Neural progenitor cell (in vitro differentiated cells): ENCODE measurements at regions not wholly inside any gene's neighbourhood (a gene's known extent, or its start where the extent isn't known, plus 50 kb on each side); places are given as distances from the start of the nearest gene placed in this dataset.

Experiments used
- CTCF ChIP-seq: fragments of 200-600 bp; sonication (generic); IDR thresholded peaks from 2 replicates; pipeline ENCODE4 v1.5.1; 2017; ENCODE audit warnings: antibody characterized with exemption, mild to moderate bottlenecking
- EZH2 ChIP-seq: fragments of 200-600 bp; sonication (generic); IDR thresholded peaks from 2 replicates; pipeline ENCODE4 v1.6.1; 2017; ENCODE audit warnings: antibody characterized with exemption, mild to moderate bottlenecking, moderate library complexity
- EZH2phosphoT487 ChIP-seq: fragments of 200-600 bp; sonication (generic); IDR thresholded peaks from 2 replicates; pipeline ENCODE4 v1.6.1; 2017; ENCODE audit warnings: antibody characterized with exemption

DNA sequence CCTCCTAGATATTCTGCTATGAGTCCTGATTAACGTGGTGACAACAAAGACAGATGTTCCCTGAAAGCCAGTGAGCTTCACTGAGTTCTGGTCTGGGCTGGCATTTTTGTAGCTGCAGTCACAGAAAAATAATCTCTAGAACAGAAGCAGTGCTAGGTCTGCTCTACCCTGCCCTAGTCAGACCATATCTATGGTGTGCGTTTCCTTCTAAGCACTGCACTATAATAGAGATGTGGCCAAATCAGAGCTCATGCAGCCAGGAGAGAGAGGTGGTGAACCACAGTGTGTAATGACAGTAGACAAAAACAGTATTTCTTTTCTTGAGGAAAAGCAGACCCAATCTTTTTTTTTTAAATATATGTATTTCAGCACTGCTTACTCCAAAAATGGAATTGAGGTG is 76.3 kb downstream of the CMAS start:
- TF ChIP-seq CTCF (no peak), EZH2phosphoT487 (no peak), EZH2 (no peak)
